22Rv1 (cell line): ENCODE measurements at regions not wholly inside any gene's neighbourhood (a gene's known extent, or its start where the extent isn't known, plus 50 kb on each side); places are given as distances from the start of the nearest gene placed in this dataset.

Source experiments
- ZFX ChIP-seq: fragments of 450-650 bp; IDR thresholded peaks from 2 replicates; pipeline ENCODE4 v1.6.1; 2017; ENCODE audit warnings: antibody characterized with exemption, borderline replicate concordance
- TF ChIP-seq, protein P1 (sequence below): fragments of 450-650 bp; IDR thresholded peaks from 2 replicates; pipeline ENCODE4 v1.5.1; 2017; ENCODE audit warnings: mild to moderate bottlenecking

DNA sequence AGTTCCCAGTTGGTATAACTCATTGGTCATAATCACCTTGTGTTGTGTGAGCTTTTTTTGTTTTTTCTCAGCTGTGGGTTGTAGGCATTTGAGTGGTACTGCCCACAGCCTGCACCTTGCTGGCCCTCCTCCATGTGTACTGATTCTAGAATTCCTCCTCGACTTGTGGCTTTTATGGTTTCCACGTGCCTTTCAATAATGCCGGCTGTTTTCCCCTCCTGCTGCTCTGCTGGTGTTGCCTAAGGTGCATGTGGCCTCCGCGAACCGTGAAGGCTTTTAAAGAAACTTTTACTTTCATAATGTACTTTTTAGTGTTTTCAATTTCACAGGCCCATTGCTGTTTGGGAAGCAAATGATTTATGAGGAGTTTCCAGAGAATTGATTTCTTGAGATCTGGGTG is 518.0 kb downstream of the REEP3 start:
- TF ChIP-seq, protein P1, sequence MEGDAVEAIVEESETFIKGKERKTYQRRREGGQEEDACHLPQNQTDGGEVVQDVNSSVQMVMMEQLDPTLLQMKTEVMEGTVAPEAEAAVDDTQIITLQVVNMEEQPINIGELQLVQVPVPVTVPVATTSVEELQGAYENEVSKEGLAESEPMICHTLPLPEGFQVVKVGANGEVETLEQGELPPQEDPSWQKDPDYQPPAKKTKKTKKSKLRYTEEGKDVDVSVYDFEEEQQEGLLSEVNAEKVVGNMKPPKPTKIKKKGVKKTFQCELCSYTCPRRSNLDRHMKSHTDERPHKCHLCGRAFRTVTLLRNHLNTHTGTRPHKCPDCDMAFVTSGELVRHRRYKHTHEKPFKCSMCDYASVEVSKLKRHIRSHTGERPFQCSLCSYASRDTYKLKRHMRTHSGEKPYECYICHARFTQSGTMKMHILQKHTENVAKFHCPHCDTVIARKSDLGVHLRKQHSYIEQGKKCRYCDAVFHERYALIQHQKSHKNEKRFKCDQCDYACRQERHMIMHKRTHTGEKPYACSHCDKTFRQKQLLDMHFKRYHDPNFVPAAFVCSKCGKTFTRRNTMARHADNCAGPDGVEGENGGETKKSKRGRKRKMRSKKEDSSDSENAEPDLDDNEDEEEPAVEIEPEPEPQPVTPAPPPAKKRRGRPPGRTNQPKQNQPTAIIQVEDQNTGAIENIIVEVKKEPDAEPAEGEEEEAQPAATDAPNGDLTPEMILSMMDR, result no peak
- no peak for TF ChIP-seq ZFX
